Activated T-cell treated with anti-CD3 and anti-CD28 coated beads, Interleukin-2, amount 50 U/mL, for 1 hour (primary cell): ENCODE measurements at regions not wholly inside any gene's neighbourhood (a gene's known extent, or its start where the extent isn't known, plus 50 kb on each side); places are given as distances from the start of the nearest gene placed in this dataset.

ENCODE experiments used
- DNase-seq: peaks from one replicate; pipeline ENCODE4 v3.0.0-alpha.2; 2020

DNA sequence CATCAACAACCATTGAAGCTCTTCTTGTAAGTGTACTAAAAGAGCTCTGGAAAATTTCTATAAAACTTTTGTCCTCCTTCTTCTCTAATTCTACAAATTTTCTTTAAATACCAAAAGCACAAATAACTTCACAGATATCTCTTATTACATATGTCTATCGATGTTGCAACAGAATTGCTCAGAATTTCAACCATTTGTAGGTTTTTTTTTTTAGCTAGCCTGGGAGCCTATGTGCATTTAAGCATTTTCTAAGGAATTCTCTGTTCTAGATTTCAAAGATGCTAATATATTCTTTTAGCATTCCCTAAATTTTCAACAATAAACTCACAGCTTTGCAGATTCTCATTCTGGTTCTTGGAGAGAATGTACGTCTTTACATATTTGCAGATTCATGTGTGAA is 774.3 kb upstream of the NR2F2 start:
- DNase-seq, result no peak

DNA sequence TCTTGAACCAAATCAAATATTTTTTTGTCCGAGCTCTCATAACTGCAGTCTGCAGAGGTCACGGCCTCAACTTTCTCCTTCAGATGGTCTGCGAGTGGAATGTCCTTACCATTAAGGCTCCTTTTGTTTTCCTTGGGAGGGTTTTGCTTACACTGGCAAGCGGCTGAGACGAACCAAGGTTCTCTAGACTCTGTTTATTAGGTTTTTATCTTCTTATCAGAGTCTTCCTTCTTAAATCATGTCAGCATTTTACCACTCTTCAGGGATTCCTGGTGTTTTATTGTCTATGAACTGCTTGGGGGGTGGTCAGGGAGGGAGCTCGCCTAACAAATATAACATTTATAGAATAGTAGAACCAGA is 773.7 kb upstream of the NR2F2 start:
- no peak for DNase-seq

DNA sequence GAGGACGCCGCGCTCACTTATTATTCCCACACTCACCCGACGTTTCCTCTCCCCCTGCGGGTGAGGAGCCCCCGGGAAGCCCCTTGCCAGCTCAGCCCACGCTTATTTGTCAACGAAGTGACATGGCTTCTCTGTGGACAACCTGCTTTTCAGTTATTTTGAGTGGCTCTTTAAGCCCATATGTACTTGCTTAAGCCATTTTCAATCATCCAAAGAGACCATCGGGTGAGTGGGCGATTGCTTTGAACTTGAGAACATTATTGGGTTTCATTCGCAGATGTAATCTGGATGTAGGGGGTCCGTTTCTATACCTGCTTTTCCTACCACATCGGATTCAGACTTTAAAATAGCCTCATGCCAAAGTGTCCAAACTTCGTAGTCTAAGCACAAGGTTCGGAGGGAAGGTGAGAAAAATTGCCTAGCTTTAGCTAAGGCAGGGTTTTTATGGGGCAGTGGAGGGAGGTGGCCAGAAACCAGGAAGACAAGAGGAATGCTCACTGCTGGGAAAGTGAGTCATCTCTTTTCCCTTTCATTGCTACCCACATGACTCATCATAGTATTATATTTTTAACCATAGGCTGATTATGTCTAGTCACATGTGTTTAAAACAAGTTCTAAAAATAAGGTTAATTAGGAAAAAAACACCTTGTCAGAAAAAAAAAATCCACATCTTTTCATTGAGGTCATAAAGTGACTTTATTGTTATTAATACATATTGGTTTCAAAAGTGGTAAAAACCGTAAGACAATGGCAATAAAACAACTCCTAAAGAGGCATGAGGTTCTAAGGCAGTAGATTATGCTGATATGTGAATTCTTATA is 773.1 kb upstream of the NR2F2 start:
- no peak for DNase-seq

DNA sequence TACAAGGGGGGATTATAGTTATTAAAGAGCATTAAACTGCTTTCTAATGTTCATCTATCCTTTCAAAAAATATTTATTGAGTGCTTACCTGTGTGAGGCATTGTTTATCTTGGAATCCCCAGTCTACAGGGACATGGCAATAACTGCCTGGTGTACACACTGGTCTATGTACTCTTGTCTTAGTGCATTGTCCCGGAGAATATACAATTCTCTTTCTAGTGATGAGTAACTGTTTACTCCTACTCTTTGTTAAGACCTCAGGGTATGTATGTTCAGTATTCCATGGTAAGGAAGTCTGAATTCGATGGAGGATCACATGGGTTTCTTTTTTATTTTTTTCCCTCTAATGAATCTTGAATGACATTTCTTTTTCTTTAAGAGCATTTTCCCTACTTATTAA is 772.4 kb upstream of the NR2F2 start:
- DNase-seq, result no peak

DNA sequence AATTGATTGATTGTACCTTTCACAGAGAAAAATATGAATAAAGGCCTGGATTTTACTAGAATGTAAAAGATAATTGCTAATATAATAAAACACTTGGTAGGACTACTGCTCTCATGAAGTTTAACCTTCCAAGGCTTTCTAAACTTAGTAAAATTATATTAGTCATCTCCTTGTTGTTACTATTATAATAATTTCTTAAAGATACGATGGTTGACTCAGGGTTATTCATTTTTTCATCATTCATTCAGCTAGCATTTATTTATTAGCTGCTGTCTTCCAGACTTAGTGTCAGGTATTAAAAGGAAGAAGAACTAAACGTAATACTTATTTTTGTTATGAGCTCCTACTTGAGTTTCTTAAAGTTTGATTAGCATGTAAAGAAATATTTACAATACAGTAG is 771.6 kb upstream of the NR2F2 start:
- no peak for DNase-seq

DNA sequence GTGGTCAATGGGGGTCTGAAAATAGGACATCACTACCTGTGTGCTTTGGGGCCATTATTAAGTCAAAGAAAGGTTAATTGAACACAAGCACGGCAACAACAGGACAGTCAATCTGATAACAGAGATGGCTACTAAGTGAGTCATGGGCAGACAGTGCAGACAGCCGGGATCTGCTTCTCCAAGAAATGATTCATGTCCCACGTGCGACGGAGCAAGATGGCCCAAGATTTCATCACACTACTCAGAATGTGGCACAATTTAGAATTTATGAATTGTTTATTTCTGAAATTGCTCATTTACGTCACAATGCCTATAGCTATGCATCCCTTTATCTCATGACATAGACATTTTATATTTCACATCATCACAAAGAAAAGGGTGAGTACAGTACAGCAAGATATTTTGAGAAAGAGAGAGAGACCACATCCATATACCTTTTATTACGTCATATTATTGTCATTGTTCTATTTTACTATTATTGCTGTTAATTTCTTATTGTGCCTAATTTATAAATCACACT is 770.6 kb upstream of the NR2F2 start:
- DNase-seq, result no peak

DNA sequence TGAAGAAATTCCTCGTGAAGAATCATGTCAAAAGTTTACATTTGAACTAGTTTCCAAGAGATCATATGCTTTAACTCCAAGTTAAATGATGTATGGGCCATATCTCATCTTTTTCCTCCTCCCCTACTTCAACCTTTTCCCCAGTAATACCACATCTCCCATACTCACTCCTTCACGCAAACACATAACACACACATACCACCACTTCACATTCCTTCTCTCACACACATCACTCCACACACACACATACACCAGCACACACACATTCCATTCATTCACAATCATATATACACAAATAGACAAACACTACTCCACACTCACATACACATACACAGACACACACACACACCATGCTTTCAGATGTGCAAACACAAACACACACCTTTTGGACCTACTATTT is 769.0 kb upstream of the NR2F2 start:
- DNase-seq, result no peak

DNA sequence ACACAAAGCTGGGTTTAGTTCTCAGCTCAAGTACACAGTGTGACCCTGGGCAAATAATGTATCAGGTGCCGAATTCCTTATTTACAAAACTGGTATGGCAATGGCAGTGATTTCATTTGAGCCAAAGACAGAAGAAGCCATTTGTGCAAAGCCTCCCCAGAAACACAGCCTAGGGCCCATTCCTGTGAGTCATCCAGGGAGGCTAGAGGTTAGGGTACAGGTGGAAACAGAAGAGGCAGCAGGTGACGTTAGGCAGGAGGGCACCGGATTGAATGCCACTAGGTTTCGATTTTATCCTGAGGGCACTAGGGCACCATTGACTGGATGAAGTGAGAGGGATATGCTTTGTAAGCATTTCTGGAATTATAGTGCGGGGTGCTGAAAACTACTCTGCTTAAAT is 766.9 kb upstream of the NR2F2 start:
- DNase-seq, result no peak

DNA sequence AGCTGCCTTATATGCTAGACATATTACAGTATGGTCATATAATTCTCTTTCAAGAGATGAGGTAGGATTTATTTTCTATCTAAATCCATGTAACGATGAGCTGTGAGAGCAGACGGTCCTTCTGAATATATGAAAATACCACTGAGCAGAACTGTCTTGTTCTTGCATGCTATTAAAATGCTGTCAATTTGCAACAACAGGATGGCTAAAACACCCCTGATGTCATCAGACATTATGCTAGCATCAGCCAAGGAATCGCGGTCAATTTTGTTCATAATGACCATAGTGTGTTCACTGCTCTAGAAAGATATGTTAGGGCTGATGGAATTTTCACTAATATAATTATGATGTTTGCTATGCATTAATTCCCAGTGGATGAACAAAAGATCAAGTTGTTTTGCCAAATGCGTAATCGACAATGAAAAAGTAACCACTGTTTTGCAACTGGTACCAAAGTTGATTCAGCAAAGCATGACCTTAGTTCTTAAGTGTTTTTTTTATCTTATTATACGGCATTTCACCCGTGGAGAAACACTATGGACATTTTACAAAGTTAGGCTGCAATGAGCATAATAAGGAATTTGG is 765.4 kb upstream of the NR2F2 start:
- DNase-seq, result no peak

DNA sequence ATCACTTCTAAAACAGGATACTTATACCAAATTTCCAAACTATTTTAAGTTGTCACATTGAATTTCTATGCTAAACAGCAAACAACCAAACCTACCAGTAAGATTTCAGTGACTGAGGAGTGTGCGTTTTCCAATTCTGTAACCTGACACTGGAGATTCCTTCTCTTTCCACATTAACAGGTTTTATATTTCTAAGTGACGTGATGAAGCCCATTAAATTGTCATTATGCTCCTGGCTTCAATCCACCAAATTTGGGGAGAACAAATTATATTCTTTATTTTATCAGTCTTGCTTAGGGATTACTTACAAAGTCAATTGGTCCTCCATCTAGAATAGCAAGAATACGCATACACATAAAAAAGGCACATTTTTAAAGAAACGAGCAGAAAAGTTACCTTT is 764.8 kb upstream of the NR2F2 start:
- DNase-seq, result no peak

DNA sequence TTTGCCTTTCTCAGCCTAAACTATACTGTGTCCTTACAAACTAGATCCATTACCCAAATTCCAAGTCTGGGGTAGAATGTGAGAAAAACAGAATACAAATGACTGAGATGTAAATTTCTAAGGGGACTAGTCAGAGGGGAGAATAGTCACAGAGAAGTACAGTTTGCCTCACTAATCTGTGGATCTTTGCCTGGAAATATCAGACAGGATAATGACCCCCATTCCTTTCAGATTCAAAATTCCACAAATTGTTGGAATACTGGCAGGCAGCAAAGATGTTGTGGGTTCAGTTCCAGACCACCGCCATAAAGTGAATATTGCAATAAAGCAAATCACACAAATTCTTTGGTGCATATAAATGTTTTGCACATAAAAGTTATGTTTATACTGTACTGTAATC is 762.8 kb upstream of the NR2F2 start:
- DNase-seq, result no peak

DNA sequence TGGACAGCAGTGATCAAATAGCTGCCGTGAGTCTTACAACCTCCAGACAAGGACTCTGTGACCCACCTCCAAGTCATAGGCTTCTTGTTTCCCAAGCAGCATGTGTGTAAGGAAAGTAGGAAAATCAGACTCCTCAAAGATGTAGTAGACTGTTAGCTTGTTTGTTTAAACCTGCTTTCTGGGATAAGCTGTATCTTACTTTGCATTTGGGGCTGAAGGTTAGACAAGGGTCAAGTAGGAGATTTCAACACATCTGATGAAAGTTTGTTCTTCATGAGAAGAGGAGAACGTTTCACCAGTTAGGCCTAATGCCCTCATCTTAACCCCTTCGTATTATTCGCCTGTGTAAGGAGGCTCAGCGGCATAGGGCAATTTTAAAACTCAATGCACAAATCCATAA is 756.4 kb upstream of the NR2F2 start:
- no peak for DNase-seq

DNA sequence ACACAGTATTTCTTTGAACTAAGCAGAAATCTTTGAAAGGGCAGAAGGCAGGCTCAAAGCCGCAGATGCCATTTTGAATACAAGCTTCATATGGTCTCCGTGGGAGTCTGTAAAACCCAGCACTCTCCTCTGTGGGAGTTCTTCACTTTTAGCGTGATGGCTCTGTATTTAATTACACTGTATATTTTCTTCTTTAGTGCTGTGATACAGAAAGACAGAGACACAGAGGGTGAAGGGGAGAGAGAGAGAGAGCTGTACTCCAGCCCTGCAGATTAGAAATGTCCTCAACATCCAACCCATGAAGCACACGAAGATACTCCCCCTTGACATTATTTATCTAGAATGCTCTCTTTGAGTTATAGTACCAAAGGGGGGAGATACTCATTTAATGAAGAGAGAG is 752.6 kb upstream of the NR2F2 start:
- no peak for DNase-seq

DNA sequence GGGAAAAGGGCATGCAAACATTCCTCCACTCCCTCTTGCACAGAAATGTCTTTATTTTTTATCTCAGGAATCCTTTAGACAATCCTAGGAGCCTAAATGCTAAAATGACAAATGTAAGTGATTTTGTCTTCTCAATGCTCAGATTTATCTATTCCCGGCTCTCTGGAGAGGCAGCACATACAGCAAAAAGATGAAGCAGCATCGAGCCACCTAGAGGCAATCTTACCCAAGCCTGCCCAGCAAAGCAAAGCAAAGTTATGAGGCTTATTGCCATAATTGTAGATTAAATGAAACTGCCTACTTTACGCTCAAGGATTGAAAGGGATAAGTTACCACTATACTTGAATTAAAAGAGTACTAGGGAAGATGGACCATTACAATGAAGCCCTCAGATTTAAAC is 750.4 kb upstream of the NR2F2 start:
- DNase-seq, result no peak

DNA sequence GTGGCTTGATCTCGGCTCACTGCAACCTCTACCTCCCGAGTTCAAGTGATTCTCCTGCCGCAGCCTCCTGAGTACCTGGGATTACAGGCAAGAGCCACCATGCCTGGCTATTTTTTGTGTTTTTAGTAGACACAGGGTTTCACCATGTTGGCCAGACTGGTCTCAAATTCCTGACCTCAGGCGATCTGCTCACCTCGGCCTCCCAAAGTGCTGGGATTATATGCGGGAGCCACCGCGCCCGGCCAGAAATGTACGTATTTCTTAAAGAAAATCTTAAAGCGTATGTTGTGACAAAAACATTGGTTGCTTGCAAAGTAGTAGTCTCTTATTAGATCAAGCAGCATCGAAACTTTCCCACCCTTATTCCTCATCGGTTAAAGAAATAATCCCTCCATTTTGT is 748.9 kb upstream of the NR2F2 start:
- no peak for DNase-seq

DNA sequence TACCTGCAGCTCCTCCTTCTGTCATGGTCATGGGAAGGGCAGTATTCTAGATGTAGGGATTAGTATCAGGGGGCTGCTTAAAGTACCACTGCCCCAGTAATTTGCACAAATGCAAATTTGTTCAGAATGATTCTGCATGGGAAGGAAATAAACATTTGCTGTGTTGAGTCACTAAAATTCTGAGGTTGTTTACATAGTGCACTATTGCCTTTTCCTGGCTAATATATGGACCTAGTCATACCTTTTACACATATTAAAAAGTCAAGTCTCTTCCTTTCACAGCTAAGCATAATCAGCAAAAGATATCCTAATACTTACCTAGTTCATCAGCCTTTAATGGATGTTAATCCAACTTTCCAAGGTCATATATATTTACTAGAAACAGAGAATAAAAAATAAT is 746.4 kb upstream of the NR2F2 start:
- no peak for DNase-seq

DNA sequence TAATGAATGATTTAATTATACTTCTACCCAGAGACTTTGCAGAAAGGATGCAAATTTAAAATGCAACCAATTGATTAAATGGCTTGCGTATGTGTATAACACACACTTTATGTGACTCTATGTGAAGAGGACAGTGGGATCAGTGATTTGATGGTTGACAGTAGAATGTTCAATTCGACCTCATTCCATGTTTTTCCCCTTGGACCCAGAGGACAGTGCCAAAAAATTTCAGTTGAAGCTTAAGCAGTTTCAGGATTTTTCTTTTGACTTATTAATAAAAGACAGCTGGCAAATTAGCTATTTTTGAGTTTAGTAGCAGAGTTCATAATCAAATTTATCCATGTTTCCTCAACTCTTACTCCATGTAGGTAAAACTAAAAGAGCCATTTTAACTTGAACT is 742.4 kb upstream of the NR2F2 start:
- no peak for DNase-seq

DNA sequence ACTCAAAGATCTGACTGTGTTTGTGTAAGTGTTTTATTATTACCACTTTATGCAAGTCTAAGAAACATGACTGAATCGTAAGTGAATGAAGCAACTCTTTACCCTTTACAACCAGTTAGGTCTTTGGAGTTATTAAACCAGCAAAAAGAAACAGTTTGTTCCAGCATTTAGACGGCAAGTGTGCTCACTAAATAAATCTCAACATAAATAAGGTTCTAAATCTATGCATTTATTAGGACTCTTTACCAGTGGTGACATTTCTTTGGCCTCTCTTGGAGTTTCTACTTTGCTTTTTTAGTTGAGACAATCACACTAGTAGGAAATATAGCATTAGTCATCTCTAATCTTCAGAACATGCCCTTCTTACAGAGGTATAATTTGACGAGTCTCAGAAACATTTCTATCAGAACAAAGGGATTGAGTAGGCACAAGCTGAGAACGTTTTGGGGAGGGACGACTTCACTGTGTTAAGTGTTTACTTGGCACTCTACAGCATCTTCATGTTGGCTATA is 739.9 kb upstream of the NR2F2 start:
- no peak for DNase-seq

DNA sequence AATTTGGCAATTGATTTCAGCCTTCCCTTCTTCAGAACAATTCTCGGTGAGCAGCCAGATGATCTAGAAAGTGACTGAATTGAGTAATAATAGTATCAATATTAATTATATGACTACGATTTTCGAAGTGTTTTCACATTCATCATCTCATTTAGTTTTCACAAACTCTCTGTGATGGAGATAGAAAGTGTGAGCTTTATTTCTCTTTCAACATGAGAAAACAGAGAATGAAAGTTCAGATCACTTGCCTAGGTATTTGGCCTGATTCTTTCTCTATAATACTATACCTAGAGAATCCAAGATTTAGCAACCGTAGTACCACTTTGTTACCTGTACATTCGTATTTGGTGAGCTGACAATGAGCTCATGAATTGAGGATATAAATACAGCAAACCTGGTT is 739.2 kb upstream of the NR2F2 start:
- no peak for DNase-seq

DNA sequence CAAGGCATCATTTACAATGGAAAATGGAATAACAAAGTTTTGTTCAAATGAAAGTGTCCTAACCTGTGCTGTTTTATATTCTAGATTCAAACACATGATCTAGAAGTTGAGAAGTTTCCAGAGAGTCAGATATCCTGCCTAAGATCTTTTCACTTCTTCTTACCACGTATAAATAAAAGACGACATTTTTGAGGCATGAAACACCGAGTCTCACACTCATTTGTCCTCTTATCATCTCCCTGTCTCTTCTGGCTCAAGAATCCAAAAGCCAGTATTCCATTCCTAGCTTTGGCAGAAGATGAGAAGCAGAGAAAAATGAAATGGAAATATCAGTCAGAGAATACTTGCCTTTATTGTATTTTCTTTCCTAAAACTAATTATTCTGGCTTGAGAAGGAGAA is 738.6 kb upstream of the NR2F2 start:
- no peak for DNase-seq

DNA sequence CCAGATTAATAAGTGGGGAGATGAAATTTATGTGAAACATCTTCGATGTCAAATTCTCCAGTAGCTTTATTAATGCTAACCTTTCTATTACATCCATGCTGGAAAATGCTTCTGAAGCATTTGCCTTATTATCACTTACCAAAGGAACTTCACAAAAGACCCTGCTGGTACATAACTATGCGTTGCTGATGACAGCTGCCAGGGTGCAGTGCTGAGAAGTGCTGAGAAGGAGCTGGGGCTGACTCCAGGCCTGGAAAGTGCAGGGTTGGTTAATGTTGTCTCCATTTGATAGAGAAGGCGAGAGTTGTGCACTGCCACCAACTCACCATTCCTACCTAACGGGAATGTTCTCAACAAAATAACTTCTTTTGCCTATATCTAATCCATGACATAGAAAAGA is 736.0 kb upstream of the NR2F2 start:
- DNase-seq, result no peak

DNA sequence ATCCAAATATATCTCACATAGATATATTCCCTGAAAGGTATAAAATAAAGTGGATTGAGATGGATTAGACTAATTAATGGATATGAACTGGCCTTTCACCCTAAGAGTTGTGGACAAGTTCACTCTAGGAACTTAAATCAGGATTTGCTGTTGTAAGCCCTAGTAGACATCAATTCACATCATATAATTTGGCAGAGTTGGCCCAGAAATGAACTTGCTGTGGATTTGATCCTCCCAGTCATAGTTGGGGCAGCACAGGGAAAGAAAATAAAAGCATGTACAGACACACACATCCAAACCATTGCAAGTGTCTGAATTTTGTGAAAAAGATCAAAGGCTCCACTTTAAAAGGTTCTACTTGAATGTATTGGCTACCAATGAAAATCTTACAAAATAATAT is 734.7 kb upstream of the NR2F2 start:
- DNase-seq, result no peak

DNA sequence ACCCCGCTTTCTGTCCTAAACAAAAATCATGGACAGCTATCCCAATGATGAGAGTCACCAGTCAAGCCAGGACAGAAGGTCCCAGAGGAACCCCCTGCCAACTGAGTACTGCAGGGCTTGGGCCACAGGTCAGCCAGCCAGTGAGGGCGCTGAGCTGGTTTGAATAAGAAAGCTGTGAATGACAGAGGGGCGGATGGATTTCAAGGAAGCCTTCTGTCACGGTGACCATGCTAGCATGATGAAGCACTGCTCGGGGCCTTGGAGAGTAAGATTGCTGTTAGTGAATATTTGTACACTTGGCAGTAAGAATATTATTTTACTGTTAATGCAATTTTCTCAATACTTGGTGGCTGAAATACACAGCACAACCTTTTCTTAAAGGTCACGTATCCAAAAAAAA is 734.0 kb upstream of the NR2F2 start:
- no peak for DNase-seq

DNA sequence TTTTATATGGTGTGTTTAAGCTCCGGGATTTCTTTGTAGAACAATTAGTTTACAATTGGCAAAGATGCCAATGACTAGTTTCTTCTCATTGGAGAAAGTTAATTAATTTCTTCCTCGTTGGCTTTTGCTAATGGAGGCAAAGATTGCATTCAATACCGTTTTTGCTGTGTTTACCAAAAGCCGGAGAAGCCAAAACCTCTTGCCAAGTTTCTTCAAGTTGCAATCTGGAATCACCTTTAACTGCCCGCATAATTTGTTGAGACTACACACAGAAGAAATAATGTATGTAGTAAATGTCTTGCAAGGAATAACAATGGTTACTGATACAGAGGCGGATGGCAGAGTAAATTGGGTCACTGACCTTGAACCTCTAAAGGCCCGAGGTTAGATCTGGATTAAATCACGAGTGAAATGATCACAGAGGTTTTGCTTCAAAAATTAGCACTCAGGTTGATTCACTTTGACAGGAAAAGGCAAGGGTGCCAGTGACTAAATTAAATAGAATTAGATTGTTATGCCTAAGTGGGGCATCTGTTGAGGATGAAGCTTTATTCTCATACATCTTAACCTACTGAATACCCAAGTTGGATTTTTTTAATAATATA is 732.1 kb upstream of the NR2F2 start:
- DNase-seq, result no peak
